Right lobe of liver (tissue), 6 donors: ENCODE measurements at regions not wholly inside any gene's neighbourhood (a gene's known extent, or its start where the extent isn't known, plus 50 kb on each side); places are given as distances from the start of the nearest gene placed in this dataset.
A peak's percentile ranks its signal among the peaks of the same experiment; 100 is the strongest.

Experiments used
- ATAC-seq, 4 donors: fragments of 200-7000 bp; cut with Tn5 transposase; one replicate each; pipeline ENCODE4 v1.9.1; 2020; ENCODE audit warnings: mild to moderate bottlenecking in 4 of 4, moderate library complexity in 4 of 4
- DNase-seq, 3 donors: peaks; one replicate each; pipeline ENCODE4 v3.0.0-alpha.2; 2020
- H3K27ac ChIP-seq, 3 donors: fragments of 200-600 bp; one replicate each; pipeline ENCODE4 v1.8.0; 2022
- H3K27me3 ChIP-seq, 2 donors: fragments of 200-600 bp; one replicate each; pipeline ENCODE4 v1.8.0; 2022
- H3K36me3 ChIP-seq, 4 donors: fragments of 200-600 bp; sonication (generic) in 1 of 4; one replicate each; pipeline versions ENCODE4 v1.5.1 to v1.8.0; 2017 to 2022; ENCODE audit warnings: control low read depth in 1 of 4
- H3K4me1 ChIP-seq, 4 donors: fragments of 200-600 bp; sonication (generic) in 1 of 4; one replicate each; pipeline versions ENCODE4 v1.5.1 to v1.8.0; 2017 to 2022; ENCODE audit warnings: control low read depth in 1 of 4
- H3K4me3 ChIP-seq, 3 donors: fragments of 200-600 bp; one replicate each; pipeline ENCODE4 v1.8.0; 2022
- H3K9me3 ChIP-seq, 4 donors: fragments of 200-600 bp; sonication (generic) in 1 of 4; one replicate each; pipeline versions ENCODE4 v1.5.1 to v1.8.0; 2017 to 2022; ENCODE audit warnings: control low read depth in 1 of 4
- CTCF ChIP-seq, 4 donors: fragments of 200-600 bp in 3 of 4; fragments of 450-650 bp in 1 of 4; IDR thresholded peaks; one replicate each; pipeline versions ENCODE4 v1.5.1 to v1.8.0; 2016 to 2022; ENCODE audit warnings: antibody characterized with exemption in 4 of 4, mild to moderate bottlenecking in 2 of 4
- POLR2A ChIP-seq: fragments of 450-650 bp; IDR thresholded peaks from one replicate; pipeline ENCODE4 v1.6.1; 2017; ENCODE audit warnings: antibody characterized with exemption, mild to moderate bottlenecking
- WGBS: methylation state at CpG from one replicate; pipeline ENCODE4 v1.1.6; 2018; ENCODE audit warnings: low coverage, low lambda C conversion rate; ENCODE audit not compliant: insufficient coverage; ENCODE audit errors: missing lambda C conversion rate; 5-methylcytosine and 5-hydroxymethylcytosine counted together
- intact Hi-C, 2 donors: fragments of 100-400 bp; cut with DNase I; formaldehyde crosslinking; loops; one replicate each; pipeline versions ENCODE4 v1.11.2 to v1.14.1; 2022
- donor health status: DM: no; HTN: yes; CAD: no.
- donor health status: DM: no; HTN: no; CAD: no.
- donor health status: DM: no; HTN: no; CAD: no.
- donor health status: DM: no; HTN: yes; CAD: no.
- donor health status: DM: no; HTN: yes; CAD: no.

- 45% methylated on average over 4 of the region's 6 CpGs for WGBS
- TF ChIP-seq POLR2A: no peak
- no peak for TF ChIP-seq CTCF (IDR thresholded peaks at IDR 0.05)
- Histone ChIP-seq H3K27me3 (no peaks in the 10 kb centered on the region), H3K4me3 (no peak overlapping the region), H3K9me3 (no peaks in the 10 kb centered on the region), H3K36me3 (no peaks in the 10 kb centered on the region), H3K27ac (no peak overlapping the region), H3K4me1 (no peaks in the 10 kb centered on the region)
- DNase-seq: peak in 1 of 3 donors; percentile 26
- intact Hi-C loops: no loop called here
- ATAC-seq: no peak
Observed at GRCh38 chr22:47547239-47547661, 784.8 kb downstream of the TBC1D22A start.

GRCh38 chr22:47544696-47545095 is 782.2 kb downstream of the TBC1D22A start:
- Histone ChIP-seq H3K36me3 (no peaks in the 10 kb centered on the region), H3K27ac (no peak overlapping the region), H3K4me1 (no peaks in the 10 kb centered on the region), H3K4me3 (no peak overlapping the region), H3K9me3 (no peaks in the 10 kb centered on the region), H3K27me3 (no peaks in the 10 kb centered on the region)
- no peak for TF ChIP-seq CTCF (IDR thresholded peaks at IDR 0.05)
- no peak for TF ChIP-seq POLR2A
- WGBS: 20% methylated on average over 2 of the region's 2 CpGs
- DNase-seq (no peak), ATAC-seq (no peak)
- intact Hi-C loops: no loop called here

GRCh38 chr22:47543447-47543846 is 781.0 kb downstream of the TBC1D22A start:
- TF ChIP-seq POLR2A (no peak), CTCF (IDR thresholded peaks at IDR 0.05) (no peak)
- ATAC-seq: no peak
- 82% methylated on average over 8 of the region's 9 CpGs for WGBS

GRCh38 chr22:47540011-47540410 is 777.6 kb downstream of the TBC1D22A start:
- ATAC-seq: no peak
- no peak overlapping the region for H3K27ac ChIP-seq

More at GRCh38 chr22:47543447-47543846, 781.0 kb downstream of the TBC1D22A start:
- no peak overlapping the region for H3K4me3 ChIP-seq
- no peaks in the 10 kb centered on the region for H3K36me3 ChIP-seq
- H3K27me3 ChIP-seq: no peaks in the 10 kb centered on the region
- H3K4me1 ChIP-seq: no peaks in the 10 kb centered on the region
- DNase-seq: no peak
- H3K27ac ChIP-seq: no peak overlapping the region
- no peaks in the 10 kb centered on the region for H3K9me3 ChIP-seq
- intact Hi-C loops: no loop called here

More at GRCh38 chr22:47540011-47540410, 777.6 kb downstream of the TBC1D22A start:
- no peak for DNase-seq
- no peak overlapping the region for H3K4me3 ChIP-seq
- TF ChIP-seq POLR2A (no peak), CTCF (IDR thresholded peaks at IDR 0.05) (no peak)
- intact Hi-C loops: no loop called here
- WGBS: 14% methylated on average over 1 of the region's 4 CpGs
- H3K27me3 ChIP-seq: no peaks in the 10 kb centered on the region
- no peaks in the 10 kb centered on the region for H3K4me1 ChIP-seq
- no peaks in the 10 kb centered on the region for H3K9me3 ChIP-seq
- H3K36me3 ChIP-seq: no peaks in the 10 kb centered on the region
